ENCODE measurements at regions not wholly inside any gene's neighbourhood (a gene's known extent, or its start where the extent isn't known, plus 50 kb on each side); places are given as distances from the start of the nearest gene placed in this dataset.
"Not testable (repeated sequence)": the region's sequence is repeated elsewhere in the genome, so short reads cannot be mapped to it uniquely, and the experiment has no call there.

DNA sequence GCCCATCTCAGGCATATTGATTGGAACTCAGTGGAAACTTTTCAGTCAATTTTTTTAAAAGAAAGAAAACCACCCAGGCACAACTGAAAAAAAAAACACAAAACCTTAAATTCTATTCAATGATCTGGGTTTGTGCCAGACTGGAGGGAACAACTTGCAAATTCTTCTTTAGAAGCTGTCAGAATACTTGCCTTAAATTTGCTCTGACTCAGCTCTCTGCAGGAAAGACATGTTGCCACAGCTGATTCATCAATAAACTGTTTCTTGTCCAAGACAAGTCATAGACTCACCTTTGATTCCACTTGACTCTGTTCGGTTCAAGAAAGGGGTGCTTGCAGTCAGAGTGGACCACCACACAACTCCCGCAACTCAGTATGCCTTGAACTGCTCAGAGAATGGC lies 117.8 kb upstream of the F13A1 start:
- Histone ChIP-seq H4K20me1 (no peaks in the 10 kb centered on the region), H3K4me3 (no peak overlapping the region), H3K36me3 (no peaks in the 10 kb centered on the region), H3K9me3 (0 out of 2 replicates have a peak, but pooled peaks cover 4% of the 10 kb centered on the region), H3K4me1 (no peaks in the 10 kb centered on the region), H3K4me2 (no peak overlapping the region), H3K27ac (no peak overlapping the region), H3K27me3 (no peaks in the 10 kb centered on the region), H3K9ac (no peak overlapping the region)
- TF ChIP-seq Cebpa-rat (IDR thresholded peaks at IDR 0.05) = no peak

DNA sequence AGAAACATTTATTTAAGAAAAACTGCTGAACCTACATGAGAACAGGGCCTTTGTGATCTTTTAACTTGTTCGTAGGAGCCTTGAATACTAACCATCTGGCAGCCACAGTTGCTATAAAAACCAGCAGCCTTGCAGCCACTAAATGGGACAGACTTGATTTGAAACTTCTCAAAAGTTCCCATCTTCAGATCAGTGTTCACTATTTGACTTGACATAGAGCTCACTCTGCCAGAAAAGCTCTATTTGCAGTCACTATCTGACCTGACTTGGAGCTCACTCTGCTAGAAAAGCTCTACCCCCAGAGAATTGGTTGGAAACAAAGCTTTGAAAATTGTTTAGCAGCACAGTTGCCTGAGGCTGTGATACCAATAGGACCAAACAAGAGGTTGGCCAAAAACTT lies 119.3 kb upstream of the F13A1 start:
- H3K36me3 ChIP-seq = no peaks in the 10 kb centered on the region

DNA sequence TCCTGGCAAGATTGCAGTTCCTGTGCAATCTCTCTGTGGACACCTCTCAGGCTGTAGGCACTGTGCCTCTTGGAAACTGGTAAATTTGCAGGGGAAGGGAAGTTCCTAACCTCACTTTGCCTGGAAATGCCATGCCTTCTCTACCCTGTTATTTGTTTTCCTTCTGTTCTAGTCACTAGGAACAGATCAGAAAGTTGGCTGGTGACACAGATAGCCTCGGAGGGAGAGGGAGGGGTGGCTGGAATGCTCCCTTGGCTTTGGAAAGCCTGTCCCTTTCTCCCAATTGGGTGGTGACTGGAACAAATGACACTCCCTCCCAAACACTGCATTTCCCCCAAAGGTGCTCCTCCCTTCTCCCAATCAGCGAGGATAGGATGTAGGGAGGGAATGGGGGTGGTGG lies 131.5 kb upstream of the F13A1 start:
- H4K20me1 ChIP-seq = no peaks in the 10 kb centered on the region
- H3K27ac ChIP-seq = no peak overlapping the region
- no peaks in the 10 kb centered on the region for H3K9me3 ChIP-seq
- H3K4me3 ChIP-seq = no peak overlapping the region
- no peaks in the 10 kb centered on the region for H3K4me1 ChIP-seq
- H3K27me3 ChIP-seq = no peaks in the 10 kb centered on the region
- no peak overlapping the region for H3K9ac ChIP-seq
- no peak for TF ChIP-seq Cebpa-rat (IDR thresholded peaks at IDR 0.05)
- H3K36me3 ChIP-seq = no peaks in the 10 kb centered on the region
- no peak overlapping the region for H3K4me2 ChIP-seq

More for the DNA sequence above, 119.3 kb upstream of the F13A1 start:
- TF ChIP-seq Cebpa-rat (IDR thresholded peaks at IDR 0.05) = no peak
- H3K4me1 ChIP-seq = no peaks in the 10 kb centered on the region
- H3K4me2 ChIP-seq = no peak overlapping the region
- no peak overlapping the region for H3K27ac ChIP-seq
- no peak overlapping the region for H3K4me3 ChIP-seq
- H3K9me3 ChIP-seq = 0 out of 2 replicates have a peak, but pooled peaks cover 4% of the 10 kb centered on the region
- no peaks in the 10 kb centered on the region for H3K27me3 ChIP-seq
- H4K20me1 ChIP-seq = no peaks in the 10 kb centered on the region
- H3K9ac ChIP-seq = no peak overlapping the region

DNA sequence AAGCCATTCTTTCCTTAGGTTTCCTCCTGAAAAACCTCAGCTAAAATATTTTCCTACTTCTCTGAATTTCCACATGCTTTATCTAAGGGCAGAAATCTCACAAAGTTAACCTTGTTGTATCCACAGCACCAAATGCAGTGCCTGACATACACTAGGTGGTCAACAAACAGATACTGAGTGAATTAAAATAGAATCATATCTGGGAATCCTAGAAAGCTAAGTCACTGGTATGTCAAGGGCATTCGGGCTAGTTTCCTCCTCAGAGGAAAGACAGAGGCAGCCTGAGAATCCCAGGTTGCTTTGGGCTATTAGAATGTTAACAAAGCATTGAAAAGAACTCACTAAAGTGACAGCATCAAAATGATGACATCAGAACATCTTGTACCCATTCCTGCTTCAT lies 132.7 kb upstream of the F13A1 start:
- no peak overlapping the region for H3K4me2 ChIP-seq
- H3K4me3 ChIP-seq = no peak overlapping the region
- H3K27me3 ChIP-seq = no peaks in the 10 kb centered on the region
- H4K20me1 ChIP-seq = no peaks in the 10 kb centered on the region
- no peak overlapping the region for H3K27ac ChIP-seq
- H3K36me3 ChIP-seq = no peaks in the 10 kb centered on the region
- TF ChIP-seq Cebpa-rat (IDR thresholded peaks at IDR 0.05) = no peak
- H3K9me3 ChIP-seq = no peaks in the 10 kb centered on the region
- no peaks in the 10 kb centered on the region for H3K4me1 ChIP-seq
- no peak overlapping the region for H3K9ac ChIP-seq

DNA sequence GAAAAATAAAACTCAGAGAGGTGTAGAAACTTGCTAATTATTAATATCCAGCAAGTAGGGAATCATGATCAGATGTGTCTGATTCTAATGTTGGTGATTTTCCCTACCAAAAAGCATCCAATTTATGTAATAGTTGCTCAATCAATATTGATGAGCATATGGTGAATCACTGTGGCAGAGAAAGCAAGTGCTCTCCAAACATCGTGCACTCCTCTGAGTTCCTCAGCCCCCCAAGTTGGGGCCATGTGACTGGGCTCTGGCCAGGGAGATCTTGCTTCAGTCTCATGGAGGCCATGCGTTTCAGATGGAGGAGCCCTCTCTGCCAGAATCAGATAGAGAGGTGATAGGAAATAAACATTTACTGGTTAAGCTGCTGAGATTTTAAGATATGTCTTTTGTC lies 133.2 kb upstream of the LY86 start:
- Histone ChIP-seq H3K4me1 (no peaks in the 10 kb centered on the region), H4K20me1 (no peaks in the 10 kb centered on the region), H3K9me3 (peaks cover 4% of the 10 kb centered on the region; the same call in 1 of the 2 replicates), H3K27ac (no peak overlapping the region), H3K4me2 (no peak overlapping the region), H3K4me3 (no peak overlapping the region), H3K36me3 (no peaks in the 10 kb centered on the region), H3K27me3 (no peaks in the 10 kb centered on the region), H3K9ac (no peak overlapping the region)
- no peak for TF ChIP-seq Cebpa-rat (IDR thresholded peaks at IDR 0.05)

DNA sequence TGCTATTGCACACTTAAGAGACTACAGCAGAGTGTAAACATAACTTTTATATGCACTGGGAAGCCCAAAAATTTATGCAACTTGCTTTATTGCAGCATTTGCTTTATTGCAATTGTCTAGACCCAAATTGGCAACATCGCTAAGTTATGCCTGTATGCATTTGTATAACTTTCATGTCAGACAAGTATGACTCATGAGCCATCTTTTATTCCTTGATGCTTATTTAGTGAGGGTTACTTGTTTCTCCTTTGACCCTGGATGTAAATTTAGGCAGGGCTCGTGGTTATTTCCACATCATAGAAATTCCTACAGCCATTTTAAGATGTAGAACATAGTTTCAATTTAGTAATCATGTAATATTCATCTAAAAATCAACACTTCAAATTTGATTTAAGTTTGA lies 130.3 kb upstream of the LY86 start:
- H3K27ac ChIP-seq = no peak overlapping the region
- no peaks in the 10 kb centered on the region for H3K27me3 ChIP-seq
- H3K4me2 ChIP-seq = no peak overlapping the region
- no peak for TF ChIP-seq Cebpa-rat (IDR thresholded peaks at IDR 0.05)
- peaks cover 4% of the 10 kb centered on the region; the same call in 1 of the 2 replicates for H3K9me3 ChIP-seq
- no peak overlapping the region for H3K4me3 ChIP-seq
- H3K36me3 ChIP-seq = no peaks in the 10 kb centered on the region
- no peaks in the 10 kb centered on the region for H4K20me1 ChIP-seq
- no peak overlapping the region for H3K9ac ChIP-seq
- H3K4me1 ChIP-seq = peaks cover 9% of the 10 kb centered on the region; the same call in 1 of the 2 replicates

DNA sequence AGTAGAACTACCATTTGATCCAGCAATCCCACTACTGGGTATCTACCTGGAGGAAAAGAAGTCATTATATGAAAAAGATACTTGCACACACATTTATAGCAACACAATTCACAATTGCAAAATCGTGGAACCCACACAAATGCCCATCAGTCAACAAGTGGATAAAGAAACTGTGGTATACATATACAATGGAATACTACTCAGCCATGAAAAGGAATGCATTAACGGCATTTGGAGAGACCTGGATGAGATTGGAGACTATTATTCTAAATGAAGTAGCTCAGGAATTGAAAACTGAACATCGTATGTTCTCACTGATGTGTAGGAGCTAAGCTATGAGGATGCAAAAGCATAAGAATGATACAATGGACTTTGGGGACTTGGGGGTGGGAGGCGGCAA lies 128.6 kb upstream of the LY86 start:
- not testable (repeated sequence) for H3K9me3 ChIP-seq, H3K4me2 ChIP-seq, H3K27me3 ChIP-seq, H3K9ac ChIP-seq, H3K4me1 ChIP-seq, H3K4me3 ChIP-seq, H4K20me1 ChIP-seq, H3K36me3 ChIP-seq, H3K27ac ChIP-seq

DNA sequence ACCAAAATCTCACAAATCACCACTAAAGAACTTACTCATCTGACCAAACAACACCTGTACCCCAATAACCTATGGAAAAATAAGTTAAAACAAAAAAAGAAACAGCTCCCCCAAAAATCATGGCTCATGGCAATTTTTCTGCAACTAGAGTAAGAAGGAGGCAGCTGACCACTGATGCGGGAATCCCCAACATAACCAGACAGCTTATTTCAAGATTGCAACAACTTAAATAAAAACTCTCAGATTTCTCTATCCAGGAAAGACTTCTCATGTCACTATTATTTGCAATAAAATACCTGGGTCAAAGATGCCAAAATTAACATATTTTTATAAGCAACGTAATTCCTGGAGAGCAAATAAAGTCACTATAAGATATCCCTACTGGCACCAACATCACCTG lies 128.1 kb upstream of the LY86 start:
- Histone ChIP-seq H3K9ac (no peak overlapping the region), H3K4me3 (no peak overlapping the region), H3K4me1 (peaks cover 9% of the 10 kb centered on the region; the same call in 1 of the 2 replicates), H3K4me2 (peak overlapping the region; percentile 4; the same call in 1 of the 2 replicates), H3K9me3 (peaks cover 4% of the 10 kb centered on the region; the same call in 1 of the 2 replicates), H3K36me3 (no peaks in the 10 kb centered on the region), H4K20me1 (no peaks in the 10 kb centered on the region), H3K27me3 (no peaks in the 10 kb centered on the region), H3K27ac (no peak overlapping the region)
- no peak for TF ChIP-seq Cebpa-rat (IDR thresholded peaks at IDR 0.05)

DNA sequence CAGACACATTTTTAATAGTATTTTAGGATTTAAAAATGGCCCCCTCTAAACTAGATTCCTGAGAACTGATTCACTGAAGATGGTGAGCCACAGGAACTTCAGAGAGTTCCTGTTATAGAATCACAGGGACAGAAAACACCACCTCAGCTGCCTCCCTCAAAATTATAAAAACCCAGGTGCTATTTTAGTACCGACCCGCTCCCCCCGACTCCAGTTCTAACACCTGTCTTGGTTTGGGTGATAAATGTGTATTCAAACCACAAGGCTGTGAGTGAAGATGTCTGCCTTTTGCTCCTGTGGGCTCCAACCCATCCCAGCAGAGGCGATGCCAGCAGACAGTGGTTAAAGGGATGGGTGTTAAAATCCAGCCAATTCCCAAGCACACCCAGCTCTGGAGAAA lies 127.4 kb upstream of the LY86 start:
- H3K27me3 ChIP-seq = no peaks in the 10 kb centered on the region
- H3K36me3 ChIP-seq = no peaks in the 10 kb centered on the region
- H4K20me1 ChIP-seq = no peaks in the 10 kb centered on the region
- peaks cover 4% of the 10 kb centered on the region; the same call in 1 of the 2 replicates for H3K9me3 ChIP-seq
- no peak overlapping the region for H3K27ac ChIP-seq
- no peak overlapping the region for H3K4me3 ChIP-seq
- peaks cover 9% of the 10 kb centered on the region; the same call in 1 of the 2 replicates for H3K4me1 ChIP-seq
- H3K4me2 ChIP-seq = peak overlapping the region; percentile 3; the same call in 1 of the 2 replicates
- no peak overlapping the region for H3K9ac ChIP-seq
- TF ChIP-seq Cebpa-rat (IDR thresholded peaks at IDR 0.05) = no peak

DNA sequence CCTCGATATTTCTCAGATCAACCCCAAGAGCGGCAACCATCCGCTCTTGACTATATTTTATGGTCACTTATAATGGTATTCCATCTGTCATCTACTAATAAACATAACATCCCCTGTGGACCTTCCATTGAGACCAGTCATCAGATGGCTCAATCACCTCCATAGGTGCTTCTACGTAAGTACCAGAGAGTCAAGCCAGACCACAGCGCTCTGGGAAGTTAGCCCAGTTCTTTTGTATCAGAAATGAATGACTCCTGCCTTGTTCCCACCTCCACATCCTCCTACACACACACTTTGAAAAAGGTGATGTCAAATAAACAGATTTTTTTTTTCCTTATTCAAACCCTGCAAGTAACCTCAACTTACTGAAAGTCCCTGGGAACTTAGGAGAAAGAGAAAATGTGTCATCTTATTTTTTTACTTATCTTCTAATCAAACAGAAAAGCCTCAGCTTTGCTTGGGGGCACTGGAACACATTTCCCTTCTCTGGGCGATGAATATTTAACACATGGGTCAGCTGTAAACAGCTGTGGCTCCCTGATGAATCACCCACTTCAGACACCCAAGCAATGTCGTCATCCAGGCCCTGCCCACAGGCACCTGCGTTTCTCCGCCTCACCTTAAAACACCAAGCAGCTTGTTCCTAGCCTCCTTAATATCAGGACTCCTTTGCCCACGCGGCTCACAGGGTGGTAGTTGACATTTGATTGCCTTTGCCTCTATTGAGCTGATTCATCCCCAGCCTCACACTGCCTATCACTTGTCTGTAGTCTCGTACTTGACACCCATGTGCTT lies 121.4 kb upstream of the LY86 start:
- H4K20me1 ChIP-seq = no peaks in the 10 kb centered on the region
- no peak for TF ChIP-seq Cebpa-rat (IDR thresholded peaks at IDR 0.05)

More for the DNA sequence above, 121.4 kb upstream of the LY86 start:
- Histone ChIP-seq H3K27ac (no peak overlapping the region), H3K9me3 (peaks cover 14% of the 10 kb centered on the region), H3K9ac (no peak overlapping the region), H3K4me2 (no peak overlapping the region), H3K36me3 (no peaks in the 10 kb centered on the region), H3K4me3 (no peak overlapping the region), H3K4me1 (peaks cover 16% of the 10 kb centered on the region), H3K27me3 (no peaks in the 10 kb centered on the region)
